SK-N-SH treated with all-trans-retinoic acid at 6 μM for 48 hours (cell line): ENCODE measurements at regions not wholly inside any gene's neighbourhood (a gene's known extent, or its start where the extent isn't known, plus 50 kb on each side); places are given as distances from the start of the nearest gene placed in this dataset.
A peak's percentile ranks its signal among the peaks of the same experiment; 100 is the strongest.

Experiments used
- ATAC-seq: fragments of 200-7000 bp; cut with Tn5 transposase; 3 replicates; pipeline ENCODE4 v1.9.1; 2020; ENCODE audit warnings: mild to moderate bottlenecking, moderate library complexity
- ARNTL ChIP-seq: fragments of 450-650 bp; formaldehyde crosslinking; IDR thresholded peaks from 2 replicates; pipeline ENCODE4 v1.5.0; 2020; ENCODE audit warnings: low read depth, mild to moderate bottlenecking, moderate library complexity, borderline replicate concordance
- BACH2 ChIP-seq: fragments of 250-450 bp; sonication (Bioruptor Pico); IDR thresholded peaks from 2 replicates; pipeline ENCODE4 v1.9.0; 2021; ENCODE audit warnings: mild to moderate bottlenecking, borderline replicate concordance
- CSDC2 ChIP-seq: fragments of 250-450 bp; sonication (Bioruptor Pico); IDR thresholded peaks from 2 replicates; pipeline ENCODE4 v1.5.0; 2020; ENCODE audit warnings: mild to moderate bottlenecking, moderate library complexity
- ESRRG ChIP-seq: fragments of 250-450 bp; sonication (Bioruptor Pico); IDR thresholded peaks from 2 replicates; pipeline ENCODE4 v1.6.1; 2021; ENCODE audit warnings: mild to moderate bottlenecking
- GLIS3 ChIP-seq: fragments of 250-450 bp; sonication (Bioruptor Pico); IDR thresholded peaks from 2 replicates; pipeline ENCODE4 v1.5.0; 2020; ENCODE audit warnings: mild to moderate bottlenecking, moderate library complexity
- ISL1 ChIP-seq: fragments of 250-450 bp; sonication (Bioruptor Pico); IDR thresholded peaks from 2 replicates; pipeline ENCODE4 v2.1.2; 2022; ENCODE audit warnings: mild to moderate bottlenecking, moderate library complexity
- OSR1 ChIP-seq: fragments of 250-450 bp; sonication (Bioruptor Pico); IDR thresholded peaks from 2 replicates; pipeline ENCODE4 v1.8.0; 2022; ENCODE audit warnings: moderate library complexity, mild to moderate bottlenecking, inconsistent platforms
- PATZ1 ChIP-seq: fragments of 250-450 bp; sonication (Bioruptor Pico); IDR thresholded peaks from 2 replicates; pipeline ENCODE4 v1.8.0; 2020; ENCODE audit warnings: mild to moderate bottlenecking, moderate library complexity, borderline replicate concordance
- POU6F1 ChIP-seq: fragments of 250-450 bp; sonication (Bioruptor Pico); IDR thresholded peaks from 2 replicates; pipeline ENCODE4 v1.8.0; 2021; ENCODE audit warnings: low read depth, mild to moderate bottlenecking, moderate library complexity, borderline replicate concordance
- SNAI2 ChIP-seq: fragments of 250-450 bp; sonication (Bioruptor Pico); IDR thresholded peaks from 2 replicates; pipeline ENCODE4 v1.5.0; 2020; ENCODE audit warnings: mild to moderate bottlenecking, moderate library complexity
- TCF4 ChIP-seq: fragments of 250-450 bp; sonication (Bioruptor Pico); IDR thresholded peaks from 2 replicates; pipeline ENCODE4 v1.8.0; 2021; ENCODE audit warnings: mild to moderate bottlenecking, moderate library complexity, borderline replicate concordance
- ZFP3 ChIP-seq: fragments of 250-450 bp; sonication (Bioruptor Pico); IDR thresholded peaks from 2 replicates; pipeline ENCODE4 v1.5.0; 2020; ENCODE audit warnings: mild to moderate bottlenecking, moderate library complexity
- ZFP30 ChIP-seq: fragments of 450-650 bp; formaldehyde crosslinking; IDR thresholded peaks from 2 replicates; pipeline ENCODE4 v1.5.0; 2022; ENCODE audit warnings: mild to moderate bottlenecking, moderate library complexity
- ZNF565 ChIP-seq: fragments of 450-650 bp; formaldehyde crosslinking; conservative IDR thresholded peaks from 2 replicates; pipeline ENCODE4 v1.5.0; 2020; ENCODE audit warnings: low read depth, mild to moderate bottlenecking, moderate library complexity
- ZNF70 ChIP-seq: fragments of 450-650 bp; formaldehyde crosslinking; IDR thresholded peaks from 2 replicates; pipeline ENCODE4 v1.5.0; 2020; ENCODE audit warnings: mild to moderate bottlenecking, moderate library complexity
- ZNF8 ChIP-seq: fragments of 450-650 bp; formaldehyde crosslinking; IDR thresholded peaks from 2 replicates; pipeline ENCODE4 v1.5.0; 2020; ENCODE audit warnings: mild to moderate bottlenecking, moderate library complexity
- TF ChIP-seq, protein P1 (sequence below): fragments of 250-450 bp; sonication (Bioruptor Pico); IDR thresholded peaks from 2 replicates; pipeline ENCODE4 v1.5.1; 2020; ENCODE audit warnings: low read depth, mild to moderate bottlenecking, moderate library complexity
- TF ChIP-seq, protein P2 (sequence below): fragments of 250-450 bp; sonication (Bioruptor Pico); IDR thresholded peaks from 2 replicates; pipeline ENCODE4 v1.5.1; 2021; ENCODE audit warnings: mild to moderate bottlenecking, moderate library complexity
- TF ChIP-seq, protein P3 (sequence below): fragments of 250-450 bp; sonication (Bioruptor Pico); IDR thresholded peaks from 2 replicates; pipeline ENCODE4 v1.5.0; 2020; ENCODE audit warnings: mild to moderate bottlenecking, moderate library complexity

DNA sequence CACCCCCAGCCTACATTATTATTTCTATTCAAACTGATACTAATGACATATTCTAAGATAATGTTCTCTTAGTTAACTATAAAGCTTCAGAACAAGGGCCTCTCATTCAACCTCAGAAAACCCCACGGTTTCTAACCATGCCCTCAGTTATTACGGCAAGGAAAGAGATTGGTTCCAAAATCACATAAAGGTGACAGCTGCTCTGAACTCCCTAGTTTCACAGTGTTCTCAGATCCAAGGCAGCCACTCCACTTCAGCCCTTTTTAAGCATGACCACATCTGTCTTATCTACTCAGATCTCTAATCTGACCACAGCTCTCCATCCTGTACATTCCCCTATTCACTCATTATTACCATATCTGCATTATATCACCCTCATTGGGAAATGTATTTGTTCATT is 98.8 kb upstream of the CEP85L start (continued):
- no peak for TF ChIP-seq PATZ1 (CRISPR knock-in tag)
- TF ChIP-seq TCF4 (CRISPR knock-in tag): no peak

DNA sequence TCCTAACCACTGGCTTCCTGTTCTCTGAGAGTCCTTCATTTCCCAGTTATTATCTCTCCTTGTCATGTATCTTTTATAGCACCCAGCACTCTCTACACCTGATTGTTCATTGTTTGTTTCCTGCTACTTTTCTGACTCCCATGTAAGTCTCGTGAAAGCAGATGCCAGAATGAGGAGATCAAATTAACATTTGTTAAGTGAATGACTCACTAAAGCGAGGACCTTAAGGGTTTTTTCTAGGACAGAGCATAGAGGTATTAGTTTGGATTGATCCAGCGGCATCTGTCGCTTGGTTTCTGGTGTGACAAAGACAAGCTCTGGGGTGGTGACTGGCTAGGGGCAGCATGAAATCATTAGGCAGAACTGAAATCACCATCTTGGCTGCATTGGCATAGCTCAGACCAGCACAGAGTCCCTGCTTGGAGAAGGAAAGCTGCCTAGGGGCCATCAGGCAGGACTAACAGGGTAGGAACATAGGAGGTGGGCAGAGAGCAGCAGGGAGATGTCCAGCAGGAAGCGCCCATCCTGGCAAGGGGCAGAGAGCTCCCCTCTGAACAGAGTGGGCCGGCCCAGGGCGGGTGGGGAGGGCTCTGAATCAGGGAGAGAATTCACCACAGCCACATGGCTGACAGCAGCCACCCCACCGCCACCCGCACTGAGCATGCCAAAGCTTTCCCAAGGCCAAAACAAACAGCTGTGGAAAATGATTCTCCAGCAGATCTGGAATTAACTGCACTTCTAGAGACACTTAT is 97.1 kb upstream of the CEP85L start:
- peak; percentile 60 for ATAC-seq
- TF ChIP-seq ZFP30 (CRISPR knock-in tag): no peak
- no peak for TF ChIP-seq POU6F1 (CRISPR knock-in tag)
- no peak for TF ChIP-seq BACH2 (CRISPR knock-in tag)
- no peak for TF ChIP-seq TCF4 (CRISPR knock-in tag)
- TF ChIP-seq ZNF8 (CRISPR knock-in tag): no peak
- no peak for TF ChIP-seq ZFP3

- no peak for TF ChIP-seq ZNF8 (CRISPR knock-in tag)
- no peak for TF ChIP-seq ZFP3
- TF ChIP-seq ZNF565: no peak
- TF ChIP-seq ISL1: no peak
- no peak for TF ChIP-seq SNAI2 (CRISPR knock-in tag)
- TF ChIP-seq, protein P1, sequence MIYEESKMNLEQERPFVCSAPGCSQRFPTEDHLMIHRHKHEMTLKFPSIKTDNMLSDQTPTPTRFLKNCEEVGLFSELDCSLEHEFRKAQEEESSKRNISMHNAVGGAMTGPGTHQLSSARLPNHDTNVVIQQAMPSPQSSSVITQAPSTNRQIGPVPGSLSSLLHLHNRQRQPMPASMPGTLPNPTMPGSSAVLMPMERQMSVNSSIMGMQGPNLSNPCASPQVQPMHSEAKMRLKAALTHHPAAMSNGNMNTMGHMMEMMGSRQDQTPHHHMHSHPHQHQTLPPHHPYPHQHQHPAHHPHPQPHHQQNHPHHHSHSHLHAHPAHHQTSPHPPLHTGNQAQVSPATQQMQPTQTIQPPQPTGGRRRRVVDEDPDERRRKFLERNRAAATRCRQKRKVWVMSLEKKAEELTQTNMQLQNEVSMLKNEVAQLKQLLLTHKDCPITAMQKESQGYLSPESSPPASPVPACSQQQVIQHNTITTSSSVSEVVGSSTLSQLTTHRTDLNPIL (CRISPR knock-in tag): no peak
- no peak for TF ChIP-seq POU6F1 (CRISPR knock-in tag)
- TF ChIP-seq ARNTL: no peak
- no peak for TF ChIP-seq ZNF70 (CRISPR knock-in tag)
- TF ChIP-seq, protein P2, sequence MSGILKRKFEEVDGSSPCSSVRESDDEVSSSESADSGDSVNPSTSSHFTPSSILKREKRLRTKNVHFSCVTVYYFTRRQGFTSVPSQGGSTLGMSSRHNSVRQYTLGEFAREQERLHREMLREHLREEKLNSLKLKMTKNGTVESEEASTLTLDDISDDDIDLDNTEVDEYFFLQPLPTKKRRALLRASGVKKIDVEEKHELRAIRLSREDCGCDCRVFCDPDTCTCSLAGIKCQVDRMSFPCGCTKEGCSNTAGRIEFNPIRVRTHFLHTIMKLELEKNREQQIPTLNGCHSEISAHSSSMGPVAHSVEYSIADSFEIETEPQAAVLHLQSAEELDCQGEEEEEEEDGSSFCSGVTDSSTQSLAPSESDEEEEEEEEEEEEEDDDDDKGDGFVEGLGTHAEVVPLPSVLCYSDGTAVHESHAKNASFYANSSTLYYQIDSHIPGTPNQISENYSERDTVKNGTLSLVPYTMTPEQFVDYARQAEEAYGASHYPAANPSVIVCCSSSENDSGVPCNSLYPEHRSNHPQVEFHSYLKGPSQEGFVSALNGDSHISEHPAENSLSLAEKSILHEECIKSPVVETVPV (CRISPR knock-in tag): no peak
- TF ChIP-seq, protein P3, sequence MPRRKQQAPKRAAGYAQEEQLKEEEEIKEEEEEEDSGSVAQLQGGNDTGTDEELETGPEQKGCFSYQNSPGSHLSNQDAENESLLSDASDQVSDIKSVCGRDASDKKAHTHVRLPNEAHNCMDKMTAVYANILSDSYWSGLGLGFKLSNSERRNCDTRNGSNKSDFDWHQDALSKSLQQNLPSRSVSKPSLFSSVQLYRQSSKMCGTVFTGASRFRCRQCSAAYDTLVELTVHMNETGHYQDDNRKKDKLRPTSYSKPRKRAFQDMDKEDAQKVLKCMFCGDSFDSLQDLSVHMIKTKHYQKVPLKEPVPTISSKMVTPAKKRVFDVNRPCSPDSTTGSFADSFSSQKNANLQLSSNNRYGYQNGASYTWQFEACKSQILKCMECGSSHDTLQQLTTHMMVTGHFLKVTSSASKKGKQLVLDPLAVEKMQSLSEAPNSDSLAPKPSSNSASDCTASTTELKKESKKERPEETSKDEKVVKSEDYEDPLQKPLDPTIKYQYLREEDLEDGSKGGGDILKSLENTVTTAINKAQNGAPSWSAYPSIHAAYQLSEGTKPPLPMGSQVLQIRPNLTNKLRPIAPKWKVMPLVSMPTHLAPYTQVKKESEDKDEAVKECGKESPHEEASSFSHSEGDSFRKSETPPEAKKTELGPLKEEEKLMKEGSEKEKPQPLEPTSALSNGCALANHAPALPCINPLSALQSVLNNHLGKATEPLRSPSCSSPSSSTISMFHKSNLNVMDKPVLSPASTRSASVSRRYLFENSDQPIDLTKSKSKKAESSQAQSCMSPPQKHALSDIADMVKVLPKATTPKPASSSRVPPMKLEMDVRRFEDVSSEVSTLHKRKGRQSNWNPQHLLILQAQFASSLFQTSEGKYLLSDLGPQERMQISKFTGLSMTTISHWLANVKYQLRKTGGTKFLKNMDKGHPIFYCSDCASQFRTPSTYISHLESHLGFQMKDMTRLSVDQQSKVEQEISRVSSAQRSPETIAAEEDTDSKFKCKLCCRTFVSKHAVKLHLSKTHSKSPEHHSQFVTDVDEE: no peak
- no peak for TF ChIP-seq ESRRG (CRISPR knock-in tag)
- no peak for TF ChIP-seq CSDC2 (CRISPR knock-in tag)
- TF ChIP-seq GLIS3 (CRISPR knock-in tag): no peak
- no peak for TF ChIP-seq BACH2 (CRISPR knock-in tag)
- no peak for TF ChIP-seq TCF4 (CRISPR knock-in tag)
- TF ChIP-seq OSR1: no peak
- no peak for TF ChIP-seq ZFP30 (CRISPR knock-in tag)
- TF ChIP-seq PATZ1 (CRISPR knock-in tag): no peak
- no peak for ATAC-seq
These were observed 95.4 kb upstream of the CEP85L start for GRCh38 chr6:118746825-118747174.
